Lower leg skin (tissue), 3 donors: ENCODE measurements at regions not wholly inside any gene's neighbourhood (a gene's known extent, or its start where the extent isn't known, plus 50 kb on each side); places are given as distances from the start of the nearest gene placed in this dataset.

Source experiments
- POLR2A ChIP-seq, 2 donors: fragments of 450-650 bp; IDR thresholded peaks; one replicate each; pipeline ENCODE4 v1.6.1; 2016 to 2017; ENCODE audit warnings: antibody characterized with exemption in 2 of 2, mild to moderate bottlenecking in 1 of 2, moderate library complexity in 1 of 2
- TF ChIP-seq, protein P1 (sequence below), 3 donors: fragments of 450-650 bp; IDR thresholded peaks; one replicate each; pipeline ENCODE4 v1.5.1; 2016; ENCODE audit warnings: antibody characterized with exemption in 3 of 3, mild to moderate bottlenecking in 3 of 3, moderate library complexity in 2 of 3

- TF ChIP-seq, protein P1, sequence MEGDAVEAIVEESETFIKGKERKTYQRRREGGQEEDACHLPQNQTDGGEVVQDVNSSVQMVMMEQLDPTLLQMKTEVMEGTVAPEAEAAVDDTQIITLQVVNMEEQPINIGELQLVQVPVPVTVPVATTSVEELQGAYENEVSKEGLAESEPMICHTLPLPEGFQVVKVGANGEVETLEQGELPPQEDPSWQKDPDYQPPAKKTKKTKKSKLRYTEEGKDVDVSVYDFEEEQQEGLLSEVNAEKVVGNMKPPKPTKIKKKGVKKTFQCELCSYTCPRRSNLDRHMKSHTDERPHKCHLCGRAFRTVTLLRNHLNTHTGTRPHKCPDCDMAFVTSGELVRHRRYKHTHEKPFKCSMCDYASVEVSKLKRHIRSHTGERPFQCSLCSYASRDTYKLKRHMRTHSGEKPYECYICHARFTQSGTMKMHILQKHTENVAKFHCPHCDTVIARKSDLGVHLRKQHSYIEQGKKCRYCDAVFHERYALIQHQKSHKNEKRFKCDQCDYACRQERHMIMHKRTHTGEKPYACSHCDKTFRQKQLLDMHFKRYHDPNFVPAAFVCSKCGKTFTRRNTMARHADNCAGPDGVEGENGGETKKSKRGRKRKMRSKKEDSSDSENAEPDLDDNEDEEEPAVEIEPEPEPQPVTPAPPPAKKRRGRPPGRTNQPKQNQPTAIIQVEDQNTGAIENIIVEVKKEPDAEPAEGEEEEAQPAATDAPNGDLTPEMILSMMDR (IDR thresholded peaks at IDR 0.05): no peak
- TF ChIP-seq POLR2A (IDR thresholded peaks at IDR 0.05): no peak
These were observed 100.3 kb upstream of the USP9X start for GRCh38 chrX:40984962-40985361.
